HepG2 (cell line): ENCODE measurements at regions not wholly inside any gene's neighbourhood (a gene's known extent, or its start where the extent isn't known, plus 50 kb on each side); places are given as distances from the start of the nearest gene placed in this dataset.
A peak's percentile ranks its signal among the peaks of the same experiment; 100 is the strongest.

Source experiments
- ATAC-seq: fragments of 200-7000 bp; cut with Tn5 transposase; 3 replicates; pipeline ENCODE4 v1.9.1; 2020; ENCODE audit warnings: mild to moderate bottlenecking, moderate library complexity
- BruUV-seq: library from RNA; stranded (reverse); fragments of 400-500 nt; replicated peaks from 2 replicates; lab custom pipeline; 2021; lab: Mats Ljungman, UMichigan
- CTCF ChIA-PET: fragments of 300-600 bp; formaldehyde crosslinking; extraction: SDS; loops from one replicate; lab custom pipeline; 2021; ENCODE audit warnings: low total read pairs, inconsistent platforms, low intra/inter-chr PET ratio; lab: Yijun Ruan, JAX
- POLR2A ChIA-PET: fragments of 350-600 bp; sonication (Branson Sonifier 250); formaldehyde crosslinking; loops from one replicate; lab custom pipeline; 2020; ENCODE audit warnings: antibody characterized with exemption, inconsistent platforms; lab: Yijun Ruan, JAX
- DNase-seq: peaks from one replicate; pipeline ENCODE4 v3.0.0-alpha.2; 2015; ENCODE audit warnings: low spot score
- FAIRE-seq: peaks from 3 replicates; lab custom pipeline; 2011; peaks lifted over from hg19 to GRCh38; lab: Jason Lieb, UNC
- H2AFZ ChIP-seq: one replicate; pipeline ENCODE4 v1.6.1; 2011; ENCODE audit warnings: low read length, inconsistent platforms
- H3K27ac ChIP-seq: fragments of 300-600 bp; 3 replicates; pipeline ENCODE4 v1.8.0; 2011; ENCODE audit warnings: mixed run types, mild to moderate bottlenecking, mixed read lengths, low read length, inconsistent platforms; ENCODE audit not compliant: insufficient read depth; ENCODE audit errors: extremely low read length
- H3K27me3 ChIP-seq, 2 experiments: fragments of 200-600 bp in 1 of 2; 2 replicates in 1 of 2; 3 replicates in 1 of 2; pipeline versions ENCODE4 v1.6.0 to v1.8.0; 2011; ENCODE audit warnings: low read length in 2 of 2, mild to moderate bottlenecking in 2 of 2, moderate library complexity in 2 of 2, inconsistent platforms in 1 of 2; ENCODE audit not compliant: insufficient read depth in 2 of 2, control insufficient read depth in 1 of 2
- H3K36me3 ChIP-seq, 2 experiments: fragments of 200-600 bp in 1 of 2; replicated peaks in 1 of 2; 2 replicates in 1 of 2; 3 replicates in 1 of 2; pipeline versions ENCODE4 v1.5.1 to v1.8.0; 2011; ENCODE audit warnings: low read length in 2 of 2, inconsistent platforms in 1 of 2; ENCODE audit not compliant: insufficient read depth in 2 of 2, control insufficient read depth in 1 of 2
- H3K4me1 ChIP-seq: 2 replicates; pipeline ENCODE4 v1.5.1; 2012; ENCODE audit warnings: low read length, inconsistent platforms; ENCODE audit not compliant: insufficient read depth
- H3K4me2 ChIP-seq: 2 replicates; pipeline ENCODE4 v1.6.0; 2011; ENCODE audit warnings: low read depth, low read length, inconsistent platforms
- H3K4me3 ChIP-seq, 3 experiments: fragments of 200-600 bp in 1 of 3; sonication (generic), shearing (Covaris generic) in 1 of 3; replicated peaks in 1 of 3; 2 replicates each; pipeline ENCODE4 v1.5.1; 2011 to 2016; ENCODE audit warnings: low read length in 3 of 3, inconsistent platforms in 2 of 3, low read depth in 2 of 3, mild to moderate bottlenecking in 2 of 3, control low read depth in 1 of 3, mixed read lengths in 1 of 3; ENCODE audit not compliant: insufficient read depth in 1 of 3
- H3K79me2 ChIP-seq: one replicate; pipeline ENCODE4 v1.6.1; 2011; ENCODE audit warnings: low read length, inconsistent platforms; ENCODE audit not compliant: insufficient read depth
- H3K9ac ChIP-seq: 2 replicates; pipeline ENCODE4 v1.6.0; 2011; ENCODE audit warnings: mild to moderate bottlenecking, low read depth, low read length, inconsistent platforms; ENCODE audit not compliant: insufficient read depth
- H3K9me3 ChIP-seq: 2 replicates; pipeline ENCODE4 v1.5.1; 2012; ENCODE audit warnings: mild to moderate bottlenecking, low read length
- H4K20me1 ChIP-seq: 2 replicates; pipeline ENCODE4 v1.6.0; 2011; ENCODE audit warnings: inconsistent platforms, mild to moderate bottlenecking, low read length, moderate library complexity; ENCODE audit not compliant: insufficient read depth
- FOXK1 ChIP-seq: sonication (generic); formaldehyde crosslinking; IDR thresholded peaks from 2 replicates; pipeline ENCODE4 v1.4.0; 2020; ENCODE audit warnings: low read depth, missing genetic modification reagents, borderline replicate concordance
- RAD21 ChIP-seq: fragments of 450-650 bp; formaldehyde crosslinking; IDR thresholded peaks from 2 replicates; pipeline ENCODE4 v1.5.0; 2020; ENCODE audit warnings: mild to moderate bottlenecking
- RNF2 ChIP-seq: fragments of 450-650 bp; conservative IDR thresholded peaks from 2 replicates; pipeline ENCODE4 v1.6.1; 2016; ENCODE audit warnings: low read depth
- RNF219 ChIP-seq: sonication (generic); formaldehyde crosslinking; IDR thresholded peaks from 2 replicates; pipeline ENCODE4 v1.5.0; 2020; ENCODE audit warnings: mild to moderate bottlenecking, missing genetic modification reagents
- SMC3 ChIP-seq: IDR thresholded peaks from 2 replicates; pipeline ENCODE4 v1.6.1; 2011; ENCODE audit warnings: low read length, improper control_type of control experiment
- ZNF367 ChIP-seq: sonication (generic); formaldehyde crosslinking; IDR thresholded peaks from 2 replicates; pipeline ENCODE4 v1.4.0; 2020; ENCODE audit warnings: missing genetic modification reagents, borderline replicate concordance
- ZNF552 ChIP-seq: sonication (generic); formaldehyde crosslinking; IDR thresholded peaks from 2 replicates; pipeline ENCODE4 v1.9.0; 2022; ENCODE audit warnings: missing genetic modification reagents, mild to moderate bottlenecking, borderline replicate concordance
- ZNF615 ChIP-seq: sonication (generic); formaldehyde crosslinking; IDR thresholded peaks from 2 replicates; pipeline ENCODE4 v1.5.0; 2020; ENCODE audit warnings: mild to moderate bottlenecking, missing genetic modification reagents, borderline replicate concordance
- ZNF687 ChIP-seq: sonication (generic); formaldehyde crosslinking; IDR thresholded peaks from 2 replicates; pipeline ENCODE4 v1.5.1; 2020; ENCODE audit warnings: mild to moderate bottlenecking, missing genetic modification reagents, moderate library complexity
- ZNF773 ChIP-seq: sonication (generic); formaldehyde crosslinking; IDR thresholded peaks from 2 replicates; pipeline ENCODE4 v1.4.0; 2020; ENCODE audit warnings: missing genetic modification reagents, borderline replicate concordance
- WGBS: methylation state at CpG from one replicate; pipeline ENCODE4 v1.1.6; 2017; ENCODE audit warnings: low lambda C conversion rate; 5-methylcytosine and 5-hydroxymethylcytosine counted together
- in situ Hi-C: cut with HindIII; loops from 2 replicates; pipeline ENCODE4 v1.10.0; 2017; ENCODE audit warnings: low pct_unique_long_range_greater_than_20kb; ENCODE audit not compliant: extremely low pct_ligation_motif_present
- intact Hi-C: fragments of 100-400 bp; cut with micrococcal nuclease; formaldehyde crosslinking; loops from one replicate; pipeline ENCODE4 v1.10.0; 2022; ENCODE audit not compliant: unreplicated experiment
- TF ChIP-seq, protein P1 (sequence below): sonication (generic); formaldehyde crosslinking; IDR thresholded peaks from 2 replicates; pipeline ENCODE4 v1.4.0; 2020; ENCODE audit warnings: missing genetic modification reagents, borderline replicate concordance
- TF ChIP-seq, protein P2 (sequence below): sonication (generic); formaldehyde crosslinking; IDR thresholded peaks from 2 replicates; pipeline ENCODE4 v1.5.0; 2020; ENCODE audit warnings: mild to moderate bottlenecking, missing genetic modification reagents, moderate library complexity

GRCh38 chr11:19553683-19554333 is 158.8 kb upstream of the NAV2 start:
- intact Hi-C loops = loop anchor here (1.0 to 2.0 kb wide), 4 partner anchors 228 to 483 kb away; no protein-coding TSS in a partner anchor
- peak; percentile 21 for FAIRE-seq
- Histone ChIP-seq H3K4me3 (no peak overlapping the region), H2AFZ (no peak overlapping the region), H3K27ac (no peak overlapping the region), H3K4me2 (no peak overlapping the region), H3K27me3 (peaks cover 1 to 10% of the 10 kb centered on the region in 2 experiments; a peak in 4 of 5 replicates), H3K4me1 (no peaks in the 10 kb centered on the region), H3K9ac (no peak overlapping the region), H3K9me3 (no peaks in the 10 kb centered on the region), H3K36me3 (no peaks in the 10 kb centered on the region), H4K20me1 (peaks cover 4% of the 10 kb centered on the region; the same call in 1 of the 2 replicates), H3K79me2 (no peaks in the 10 kb centered on the region)
- BruUV-seq = no TSS peak
- CTCF ChIA-PET = interaction anchor here (0.7 to 4.9 kb wide), 4 partner anchors 242 to 484 kb away, joined by 3 to 34 read pairs (median 18); no protein-coding TSS in a partner anchor
- POLR2A ChIA-PET = no interaction called here
- peak; percentile 83 for ATAC-seq
- peak; percentile 49 for DNase-seq
- 25% methylated on average over 7 of the region's 8 CpGs for WGBS
- in situ Hi-C loops = no loop called here
- TF ChIP-seq ZNF367 (CRISPR knock-in tag) = no peak
- TF ChIP-seq ZNF552 (CRISPR knock-in tag) = peak; percentile 77; the same call in 1 of the 2 replicates
- TF ChIP-seq ZNF687 (CRISPR knock-in tag) = 0 out of 2 replicates have a peak, but pooled peaks have one; percentile 11
- TF ChIP-seq RNF219 (CRISPR knock-in tag) = no peak
- no peak for TF ChIP-seq ZNF773 (CRISPR knock-in tag)
- TF ChIP-seq RAD21 = peak; percentile 86
- TF ChIP-seq RNF2 = no peak
- TF ChIP-seq, protein P1, sequence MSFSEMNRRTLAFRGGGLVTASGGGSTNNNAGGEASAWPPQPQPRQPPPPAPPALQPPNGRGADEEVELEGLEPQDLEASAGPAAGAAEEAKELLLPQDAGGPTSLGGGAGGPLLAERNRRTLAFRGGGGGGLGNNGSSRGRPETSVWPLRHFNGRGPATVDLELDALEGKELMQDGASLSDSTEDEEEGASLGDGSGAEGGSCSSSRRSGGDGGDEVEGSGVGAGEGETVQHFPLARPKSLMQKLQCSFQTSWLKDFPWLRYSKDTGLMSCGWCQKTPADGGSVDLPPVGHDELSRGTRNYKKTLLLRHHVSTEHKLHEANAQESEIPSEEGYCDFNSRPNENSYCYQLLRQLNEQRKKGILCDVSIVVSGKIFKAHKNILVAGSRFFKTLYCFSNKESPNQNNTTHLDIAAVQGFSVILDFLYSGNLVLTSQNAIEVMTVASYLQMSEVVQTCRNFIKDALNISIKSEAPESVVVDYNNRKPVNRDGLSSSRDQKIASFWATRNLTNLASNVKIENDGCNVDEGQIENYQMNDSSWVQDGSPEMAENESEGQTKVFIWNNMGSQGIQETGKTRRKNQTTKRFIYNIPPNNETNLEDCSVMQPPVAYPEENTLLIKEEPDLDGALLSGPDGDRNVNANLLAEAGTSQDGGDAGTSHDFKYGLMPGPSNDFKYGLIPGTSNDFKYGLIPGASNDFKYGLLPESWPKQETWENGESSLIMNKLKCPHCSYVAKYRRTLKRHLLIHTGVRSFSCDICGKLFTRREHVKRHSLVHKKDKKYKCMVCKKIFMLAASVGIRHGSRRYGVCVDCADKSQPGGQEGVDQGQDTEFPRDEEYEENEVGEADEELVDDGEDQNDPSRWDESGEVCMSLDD (CRISPR knock-in tag) = no peak
- no peak for TF ChIP-seq ZNF615
- peak; percentile 81; the same call in 1 of the 2 replicates for TF ChIP-seq SMC3
- no peak for TF ChIP-seq FOXK1 (CRISPR knock-in tag)
- TF ChIP-seq, protein P2, sequence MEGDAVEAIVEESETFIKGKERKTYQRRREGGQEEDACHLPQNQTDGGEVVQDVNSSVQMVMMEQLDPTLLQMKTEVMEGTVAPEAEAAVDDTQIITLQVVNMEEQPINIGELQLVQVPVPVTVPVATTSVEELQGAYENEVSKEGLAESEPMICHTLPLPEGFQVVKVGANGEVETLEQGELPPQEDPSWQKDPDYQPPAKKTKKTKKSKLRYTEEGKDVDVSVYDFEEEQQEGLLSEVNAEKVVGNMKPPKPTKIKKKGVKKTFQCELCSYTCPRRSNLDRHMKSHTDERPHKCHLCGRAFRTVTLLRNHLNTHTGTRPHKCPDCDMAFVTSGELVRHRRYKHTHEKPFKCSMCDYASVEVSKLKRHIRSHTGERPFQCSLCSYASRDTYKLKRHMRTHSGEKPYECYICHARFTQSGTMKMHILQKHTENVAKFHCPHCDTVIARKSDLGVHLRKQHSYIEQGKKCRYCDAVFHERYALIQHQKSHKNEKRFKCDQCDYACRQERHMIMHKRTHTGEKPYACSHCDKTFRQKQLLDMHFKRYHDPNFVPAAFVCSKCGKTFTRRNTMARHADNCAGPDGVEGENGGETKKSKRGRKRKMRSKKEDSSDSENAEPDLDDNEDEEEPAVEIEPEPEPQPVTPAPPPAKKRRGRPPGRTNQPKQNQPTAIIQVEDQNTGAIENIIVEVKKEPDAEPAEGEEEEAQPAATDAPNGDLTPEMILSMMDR = peak; percentile 89
